HepG2 (cell line): ENCODE measurements at regions not wholly inside any gene's neighbourhood (a gene's known extent, or its start where the extent isn't known, plus 50 kb on each side); places are given as distances from the start of the nearest gene placed in this dataset.

Experiments
- ATAC-seq: fragments of 200-7000 bp; cut with Tn5 transposase; 3 replicates; pipeline ENCODE4 v1.9.1; 2020; ENCODE audit warnings: mild to moderate bottlenecking, moderate library complexity
- BruUV-seq: library from RNA; stranded (reverse); fragments of 400-500 nt; replicated peaks from 2 replicates; lab custom pipeline; 2021; lab: Mats Ljungman, UMichigan
- CTCF ChIA-PET: fragments of 300-600 bp; formaldehyde crosslinking; extraction: SDS; loops from one replicate; lab custom pipeline; 2021; ENCODE audit warnings: low total read pairs, inconsistent platforms, low intra/inter-chr PET ratio; lab: Yijun Ruan, JAX
- POLR2A ChIA-PET: fragments of 350-600 bp; sonication (Branson Sonifier 250); formaldehyde crosslinking; loops from one replicate; lab custom pipeline; 2020; ENCODE audit warnings: antibody characterized with exemption, inconsistent platforms; lab: Yijun Ruan, JAX
- DNase-seq: peaks from one replicate; pipeline ENCODE4 v3.0.0-alpha.2; 2015; ENCODE audit warnings: low spot score
- FAIRE-seq: peaks from 3 replicates; lab custom pipeline; 2011; peaks lifted over from hg19 to GRCh38; lab: Jason Lieb, UNC
- H2AFZ ChIP-seq: one replicate; pipeline ENCODE4 v1.6.1; 2011; ENCODE audit warnings: low read length, inconsistent platforms
- H3K27ac ChIP-seq: fragments of 300-600 bp; 3 replicates; pipeline ENCODE4 v1.8.0; 2011; ENCODE audit warnings: mixed run types, mild to moderate bottlenecking, mixed read lengths, low read length, inconsistent platforms; ENCODE audit not compliant: insufficient read depth; ENCODE audit errors: extremely low read length
- H3K27me3 ChIP-seq, 2 experiments: fragments of 200-600 bp in 1 of 2; 2 replicates in 1 of 2; 3 replicates in 1 of 2; pipeline versions ENCODE4 v1.6.0 to v1.8.0; 2011; ENCODE audit warnings: low read length in 2 of 2, mild to moderate bottlenecking in 2 of 2, moderate library complexity in 2 of 2, inconsistent platforms in 1 of 2; ENCODE audit not compliant: insufficient read depth in 2 of 2, control insufficient read depth in 1 of 2
- H3K36me3 ChIP-seq, 2 experiments: fragments of 200-600 bp in 1 of 2; replicated peaks in 1 of 2; 2 replicates in 1 of 2; 3 replicates in 1 of 2; pipeline versions ENCODE4 v1.5.1 to v1.8.0; 2011; ENCODE audit warnings: low read length in 2 of 2, inconsistent platforms in 1 of 2; ENCODE audit not compliant: insufficient read depth in 2 of 2, control insufficient read depth in 1 of 2
- H3K4me1 ChIP-seq: 2 replicates; pipeline ENCODE4 v1.5.1; 2012; ENCODE audit warnings: low read length, inconsistent platforms; ENCODE audit not compliant: insufficient read depth
- H3K4me2 ChIP-seq: 2 replicates; pipeline ENCODE4 v1.6.0; 2011; ENCODE audit warnings: low read depth, low read length, inconsistent platforms
- H3K4me3 ChIP-seq, 3 experiments: fragments of 200-600 bp in 1 of 3; sonication (generic), shearing (Covaris generic) in 1 of 3; replicated peaks in 1 of 3; 2 replicates each; pipeline ENCODE4 v1.5.1; 2011 to 2016; ENCODE audit warnings: low read length in 3 of 3, inconsistent platforms in 2 of 3, low read depth in 2 of 3, mild to moderate bottlenecking in 2 of 3, control low read depth in 1 of 3, mixed read lengths in 1 of 3; ENCODE audit not compliant: insufficient read depth in 1 of 3
- H3K79me2 ChIP-seq: one replicate; pipeline ENCODE4 v1.6.1; 2011; ENCODE audit warnings: low read length, inconsistent platforms; ENCODE audit not compliant: insufficient read depth
- H3K9ac ChIP-seq: 2 replicates; pipeline ENCODE4 v1.6.0; 2011; ENCODE audit warnings: mild to moderate bottlenecking, low read depth, low read length, inconsistent platforms; ENCODE audit not compliant: insufficient read depth
- H3K9me3 ChIP-seq: 2 replicates; pipeline ENCODE4 v1.5.1; 2012; ENCODE audit warnings: mild to moderate bottlenecking, low read length
- H4K20me1 ChIP-seq: 2 replicates; pipeline ENCODE4 v1.6.0; 2011; ENCODE audit warnings: inconsistent platforms, mild to moderate bottlenecking, low read length, moderate library complexity; ENCODE audit not compliant: insufficient read depth
- CCAR2 ChIP-seq: fragments of 200-400 bp; formaldehyde crosslinking; optimal IDR thresholded peaks from 2 replicates; pipeline ENCODE3; 2018; ENCODE audit warnings: low read depth, mild to moderate bottlenecking, low read length, moderate library complexity
- CSRNP2 ChIP-seq: sonication (generic); formaldehyde crosslinking; conservative IDR thresholded peaks from 2 replicates; pipeline ENCODE4 v1.8.0; 2022; ENCODE audit warnings: low read depth, missing genetic modification reagents
- HINFP ChIP-seq: sonication (generic); formaldehyde crosslinking; IDR thresholded peaks from 2 replicates; pipeline ENCODE4 v1.4.0; 2020; ENCODE audit warnings: low read depth, mild to moderate bottlenecking, missing genetic modification reagents
- ZBTB33 ChIP-seq: sonication (generic); formaldehyde crosslinking; IDR thresholded peaks from 2 replicates; pipeline ENCODE4 v1.4.0; 2020; ENCODE audit warnings: missing genetic modification reagents
- ZFP82 ChIP-seq: sonication (generic); formaldehyde crosslinking; IDR thresholded peaks from 2 replicates; pipeline ENCODE4 v1.5.1; 2020; ENCODE audit warnings: mild to moderate bottlenecking, missing genetic modification reagents, borderline replicate concordance
- ZNF12 ChIP-seq: sonication (generic); formaldehyde crosslinking; IDR thresholded peaks from 2 replicates; pipeline ENCODE4 v1.5.0; 2020; ENCODE audit warnings: missing genetic modification reagents
- ZNF234 ChIP-seq: sonication (generic); formaldehyde crosslinking; conservative IDR thresholded peaks from 2 replicates; pipeline ENCODE4 v1.5.1; 2020; ENCODE audit warnings: mild to moderate bottlenecking, missing genetic modification reagents
- ZNF24 ChIP-seq: fragments of 450-650 bp; IDR thresholded peaks from 2 replicates; pipeline ENCODE4 v1.6.1; 2017; ENCODE audit warnings: antibody characterized with exemption, mild to moderate bottlenecking
- ZNF451 ChIP-seq: sonication (generic); formaldehyde crosslinking; IDR thresholded peaks from 2 replicates; pipeline ENCODE4 v1.5.0; 2020; ENCODE audit warnings: mild to moderate bottlenecking, missing genetic modification reagents
- ZNF569 ChIP-seq: sonication (generic); formaldehyde crosslinking; IDR thresholded peaks from 2 replicates; pipeline ENCODE4 v1.5.0; 2020; ENCODE audit warnings: mild to moderate bottlenecking, missing genetic modification reagents, moderate library complexity, borderline replicate concordance
- ZNF782 ChIP-seq: sonication (generic); formaldehyde crosslinking; IDR thresholded peaks from 2 replicates; pipeline ENCODE4 v1.4.0; 2020; ENCODE audit warnings: missing genetic modification reagents, mild to moderate bottlenecking, borderline replicate concordance
- ZNF792 ChIP-seq: IDR thresholded peaks from 2 replicates; pipeline ENCODE4 v1.6.1; 2016
- ZSCAN12 ChIP-seq: sonication (generic); formaldehyde crosslinking; IDR thresholded peaks from 2 replicates; pipeline ENCODE4 v1.9.0; 2021; ENCODE audit warnings: mild to moderate bottlenecking, missing genetic modification reagents
- WGBS: methylation state at CpG from one replicate; pipeline ENCODE4 v1.1.6; 2017; ENCODE audit warnings: low lambda C conversion rate; 5-methylcytosine and 5-hydroxymethylcytosine counted together
- in situ Hi-C: cut with HindIII; loops from 2 replicates; pipeline ENCODE4 v1.10.0; 2017; ENCODE audit warnings: low pct_unique_long_range_greater_than_20kb; ENCODE audit not compliant: extremely low pct_ligation_motif_present
- intact Hi-C: fragments of 100-400 bp; cut with micrococcal nuclease; formaldehyde crosslinking; loops from one replicate; pipeline ENCODE4 v1.10.0; 2022; ENCODE audit not compliant: unreplicated experiment
- TF ChIP-seq, protein P1 (sequence below): sonication (generic); formaldehyde crosslinking; IDR thresholded peaks from 2 replicates; pipeline ENCODE4 v1.8.0; 2022; ENCODE audit warnings: low read depth, missing genetic modification reagents
- TF ChIP-seq, protein P2 (sequence below): sonication (generic); formaldehyde crosslinking; conservative IDR thresholded peaks from 2 replicates; pipeline ENCODE4 v1.4.0; 2020; ENCODE audit warnings: missing genetic modification reagents

- no peaks in the 10 kb centered on the region for H3K4me1 ChIP-seq
Observed at GRCh38 chr3:34669490-34669889, 871.1 kb downstream of the PDCD6IP start.

More at GRCh38 chr3:34669490-34669889, 871.1 kb downstream of the PDCD6IP start:
- BruUV-seq = no TSS peak
- DNase-seq (no peak), FAIRE-seq (no peak), ATAC-seq (no peak)
- Histone ChIP-seq H3K79me2 (no peaks in the 10 kb centered on the region), H4K20me1 (no peaks in the 10 kb centered on the region), H3K27me3 (no peaks in the 10 kb centered on the region; a peak in 1 of 5 replicates), H2AFZ (no peak overlapping the region), H3K9me3 (peaks cover 6% of the 10 kb centered on the region; the same call in 1 of the 2 replicates), H3K4me3 (no peak overlapping the region), H3K9ac (no peak overlapping the region), H3K36me3 (no peaks in the 10 kb centered on the region), H3K4me2 (no peak overlapping the region)
- ChIA-PET CTCF (no interaction called here), POLR2A (no interaction called here)
- intact Hi-C loops (no loop called here), in situ Hi-C loops (no loop called here)
- WGBS = 5% methylated on average over 2 of the region's 3 CpGs
- TF ChIP-seq HINFP (no peak), ZNF782 (CRISPR knock-in tag) (no peak), ZNF792 (CRISPR knock-in tag) (no peak), ZFP82 (CRISPR knock-in tag) (no peak), ZSCAN12 (CRISPR knock-in tag) (no peak), ZNF12 (CRISPR knock-in tag) (no peak), CSRNP2 (CRISPR knock-in tag) (no peak), CCAR2 (no peak), ZNF24 (no peak), ZNF451 (CRISPR knock-in tag) (no peak), ZBTB33 (CRISPR knock-in tag) (no peak), ZNF569 (CRISPR knock-in tag) (no peak), ZNF234 (CRISPR knock-in tag) (no peak)
- TF ChIP-seq, protein P1, sequence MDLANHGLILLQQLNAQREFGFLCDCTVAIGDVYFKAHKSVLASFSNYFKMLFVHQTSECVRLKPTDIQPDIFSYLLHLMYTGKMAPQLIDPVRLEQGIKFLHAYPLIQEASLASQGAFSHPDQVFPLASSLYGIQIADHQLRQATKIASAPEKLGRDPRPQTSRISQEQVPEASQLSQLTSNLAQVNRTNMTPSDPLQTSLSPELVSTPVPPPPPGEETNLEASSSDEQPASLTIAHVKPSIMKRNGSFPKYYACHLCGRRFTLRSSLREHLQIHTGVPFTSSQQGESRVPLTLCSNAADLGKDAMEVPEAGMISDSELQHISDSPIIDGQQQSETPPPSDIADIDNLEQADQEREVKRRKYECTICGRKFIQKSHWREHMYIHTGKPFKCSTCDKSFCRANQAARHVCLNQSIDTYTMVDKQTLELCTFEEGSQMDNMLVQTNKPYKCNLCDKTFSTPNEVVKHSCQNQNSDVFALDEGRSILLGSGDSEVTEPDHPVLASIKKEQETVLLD = no peak
- TF ChIP-seq, protein P2, sequence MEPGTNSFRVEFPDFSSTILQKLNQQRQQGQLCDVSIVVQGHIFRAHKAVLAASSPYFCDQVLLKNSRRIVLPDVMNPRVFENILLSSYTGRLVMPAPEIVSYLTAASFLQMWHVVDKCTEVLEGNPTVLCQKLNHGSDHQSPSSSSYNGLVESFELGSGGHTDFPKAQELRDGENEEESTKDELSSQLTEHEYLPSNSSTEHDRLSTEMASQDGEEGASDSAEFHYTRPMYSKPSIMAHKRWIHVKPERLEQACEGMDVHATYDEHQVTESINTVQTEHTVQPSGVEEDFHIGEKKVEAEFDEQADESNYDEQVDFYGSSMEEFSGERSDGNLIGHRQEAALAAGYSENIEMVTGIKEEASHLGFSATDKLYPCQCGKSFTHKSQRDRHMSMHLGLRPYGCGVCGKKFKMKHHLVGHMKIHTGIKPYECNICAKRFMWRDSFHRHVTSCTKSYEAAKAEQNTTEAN (CRISPR knock-in tag) = no peak
- TF ChIP-seq, all 625 proteins: peak for 0
- no peak overlapping the region for H3K27ac ChIP-seq
